SJSA1 (cell line): ENCODE measurements at regions not wholly inside any gene's neighbourhood (a gene's known extent, or its start where the extent isn't known, plus 50 kb on each side); places are given as distances from the start of the nearest gene placed in this dataset.

Experiments
- DNase-seq, 2 experiments: peaks; one replicate each; pipeline ENCODE4 v3.0.0-alpha.2; 2015 to 2020; ENCODE audit warnings: low spot score in 2 of 2, low read depth in 1 of 2
- H3K27ac ChIP-seq: fragments of 250-450 bp; sonication (Bioruptor Pico); 2 replicates; pipeline ENCODE4 v1.5.1; 2020; ENCODE audit warnings: mild to moderate bottlenecking, moderate library complexity
- H3K27me3 ChIP-seq: fragments of 250-450 bp; sonication (Bioruptor Pico); replicated peaks from 2 replicates; pipeline ENCODE4 v1.5.1; 2020; ENCODE audit warnings: mild to moderate bottlenecking, moderate library complexity
- H3K36me3 ChIP-seq: fragments of 250-450 bp; sonication (Bioruptor Pico); 2 replicates; pipeline ENCODE4 v1.5.1; 2020; ENCODE audit warnings: mild to moderate bottlenecking
- H3K4me1 ChIP-seq: fragments of 250-450 bp; sonication (Bioruptor Pico); replicated peaks from 2 replicates; pipeline ENCODE4 v1.6.1; 2021; ENCODE audit warnings: mild to moderate bottlenecking
- H3K4me3 ChIP-seq: fragments of 250-450 bp; sonication (Bioruptor Pico); 2 replicates; pipeline ENCODE4 v1.5.1; 2020; ENCODE audit warnings: mild to moderate bottlenecking
- H3K9me3 ChIP-seq: fragments of 250-450 bp; sonication (Bioruptor Pico); replicated peaks from 2 replicates; pipeline ENCODE4 v1.5.1; 2020; ENCODE audit warnings: mild to moderate bottlenecking

DNA sequence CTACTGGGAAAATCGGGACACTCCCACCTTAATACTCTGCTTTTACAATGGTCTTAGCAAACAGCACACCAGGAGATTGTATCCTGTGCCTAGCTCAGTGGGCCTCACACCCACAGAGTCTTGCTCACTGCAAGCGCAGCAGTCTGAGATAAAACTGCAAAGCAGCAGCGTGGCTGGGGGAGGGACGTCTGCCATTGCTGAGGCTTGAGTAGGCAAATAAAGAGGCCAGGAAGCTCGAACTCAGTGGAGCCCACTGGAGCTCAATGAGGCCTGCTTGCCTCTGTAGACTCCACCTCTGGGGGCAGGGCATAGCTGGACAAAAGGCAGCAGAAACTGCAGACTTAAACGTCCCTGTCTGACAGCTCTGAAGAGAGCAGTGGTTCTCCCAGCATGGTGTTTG, 1169.1 kb upstream of the EPHA6 start:
- no peak for DNase-seq
- Histone ChIP-seq H3K27ac (no peak overlapping the region), H3K9me3 (no peaks in the 10 kb centered on the region; the same call in 1 of the 2 replicates), H3K36me3 (no peaks in the 10 kb centered on the region), H3K4me3 (no peak overlapping the region), H3K27me3 (no peaks in the 10 kb centered on the region), H3K4me1 (no peaks in the 10 kb centered on the region)

DNA sequence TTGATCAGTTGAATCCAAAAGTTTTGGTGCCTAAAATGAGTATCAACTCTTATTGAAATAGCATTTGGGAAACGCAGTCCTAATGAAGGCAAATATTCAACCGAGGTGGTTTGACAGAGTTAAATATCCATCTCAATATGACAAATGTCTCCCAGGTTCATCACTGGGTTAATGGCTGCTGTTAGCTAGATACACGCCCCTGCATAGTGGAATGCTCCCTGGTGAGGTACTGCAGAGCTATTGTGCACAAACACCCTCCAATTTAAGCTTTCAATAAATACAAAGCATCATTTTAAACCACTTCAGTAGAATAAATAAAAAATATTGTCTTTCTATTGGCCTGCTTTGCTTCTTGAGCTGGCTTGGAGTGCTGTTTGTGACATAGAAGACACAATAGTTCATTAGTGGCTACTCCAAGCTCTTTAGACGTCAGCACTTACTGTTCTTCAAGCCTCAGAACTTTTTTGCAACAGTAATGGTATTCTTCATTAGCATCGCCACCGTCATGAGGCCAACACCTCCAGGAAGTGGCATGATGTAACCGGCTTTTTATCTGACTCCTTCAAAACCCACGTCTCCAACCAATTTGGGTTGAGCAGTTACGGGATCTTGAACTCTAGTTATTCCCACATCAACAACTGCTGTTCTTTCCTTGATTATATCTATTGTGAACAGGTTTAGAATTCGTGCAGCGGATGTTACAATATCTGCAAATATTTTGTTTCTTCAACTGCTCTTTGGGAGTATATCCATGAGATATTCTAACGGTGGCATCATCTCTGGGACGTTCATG, 1159.6 kb upstream of the EPHA6 start:
- no peak for DNase-seq
- Histone ChIP-seq H3K36me3 (no peaks in the 10 kb centered on the region), H3K9me3 (no peaks in the 10 kb centered on the region), H3K27me3 (no peaks in the 10 kb centered on the region), H3K4me1 (no peaks in the 10 kb centered on the region), H3K27ac (no peak overlapping the region), H3K4me3 (no peak overlapping the region)

DNA sequence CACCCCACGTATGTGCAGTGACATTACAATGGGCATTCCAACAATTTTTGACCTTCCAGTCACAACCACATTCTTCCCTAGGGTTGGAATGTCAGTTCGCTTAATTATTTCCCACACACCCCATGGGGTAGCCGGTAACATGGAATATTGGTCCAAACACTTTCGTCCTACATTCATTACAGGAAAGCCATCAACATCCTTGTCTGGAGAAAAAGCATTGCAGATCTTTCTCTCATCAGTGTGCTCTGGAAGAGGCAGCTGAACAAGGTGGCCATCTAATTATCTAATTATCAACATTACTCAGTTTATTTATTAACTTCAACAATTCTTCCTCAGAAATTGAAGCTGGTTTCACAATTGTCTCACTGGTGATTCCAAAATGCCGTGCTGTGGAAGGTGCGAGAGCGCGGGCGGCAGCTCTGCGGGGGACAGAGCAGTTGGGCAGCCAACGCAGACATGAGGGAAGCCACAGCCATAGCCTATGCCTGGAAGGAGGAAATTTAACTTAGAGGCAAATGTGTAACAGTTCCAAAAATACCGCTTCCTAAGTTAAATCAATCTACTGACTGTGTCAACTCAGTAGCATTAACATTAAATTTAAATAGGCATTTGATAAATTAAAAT, 1158.9 kb upstream of the EPHA6 start:
- Histone ChIP-seq H3K27ac (no peak overlapping the region), H3K9me3 (no peaks in the 10 kb centered on the region), H3K27me3 (no peaks in the 10 kb centered on the region), H3K36me3 (no peaks in the 10 kb centered on the region), H3K4me1 (no peaks in the 10 kb centered on the region), H3K4me3 (no peak overlapping the region)
- no peak for DNase-seq

DNA sequence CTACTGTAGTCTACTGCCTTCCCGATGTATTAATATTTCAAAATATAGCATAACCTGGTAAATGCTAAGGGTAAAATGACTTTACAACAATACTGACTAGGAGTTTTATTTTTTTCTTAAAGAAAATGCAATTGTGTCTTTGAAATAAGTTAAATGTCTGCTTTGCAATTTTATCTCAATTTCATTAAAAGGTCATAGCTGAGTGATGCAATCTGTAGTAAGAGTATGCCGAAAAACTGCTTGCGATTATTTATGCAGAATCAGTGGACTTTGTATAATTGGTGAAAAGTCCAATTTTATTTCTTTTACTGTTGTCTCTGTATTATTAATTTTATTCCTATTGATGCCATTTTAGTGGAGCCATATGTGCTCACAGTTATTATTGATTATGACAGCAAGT, 1143.6 kb upstream of the EPHA6 start:
- no peaks in the 10 kb centered on the region for H3K36me3 ChIP-seq
- DNase-seq, result no peak
- H3K27me3 ChIP-seq, result no peaks in the 10 kb centered on the region
- H3K4me1 ChIP-seq, result no peaks in the 10 kb centered on the region
- H3K4me3 ChIP-seq, result no peak overlapping the region
- H3K9me3 ChIP-seq, result no peaks in the 10 kb centered on the region
- no peak overlapping the region for H3K27ac ChIP-seq

DNA sequence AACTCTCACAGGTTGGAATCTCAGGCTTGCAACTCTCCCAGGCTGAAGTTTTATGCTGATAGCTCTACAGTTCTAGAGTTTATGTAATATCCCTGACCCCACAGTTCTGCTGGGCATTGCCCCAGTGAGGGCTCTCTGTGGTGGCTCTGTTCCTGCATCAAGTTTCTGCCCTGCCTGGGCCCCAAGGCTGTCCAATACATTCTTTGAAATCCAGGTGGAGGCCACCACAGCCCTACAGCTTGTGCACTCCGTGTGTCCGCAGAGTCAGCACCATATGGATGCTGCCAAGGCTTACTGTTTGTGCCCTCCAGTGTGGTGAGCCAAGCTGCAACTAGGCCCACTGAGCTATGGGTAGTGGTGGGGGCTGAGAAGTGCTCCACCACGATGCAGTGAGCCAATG, 1141.2 kb upstream of the EPHA6 start:
- Histone ChIP-seq H3K36me3 (no peaks in the 10 kb centered on the region), H3K9me3 (no peaks in the 10 kb centered on the region), H3K4me1 (no peaks in the 10 kb centered on the region), H3K27ac (no peak overlapping the region), H3K4me3 (no peak overlapping the region), H3K27me3 (no peaks in the 10 kb centered on the region)
- DNase-seq, result no peak

GRCh38 chr3:95705786-95706418, 1108.5 kb upstream of the EPHA6 start:
- no peak for DNase-seq
- H3K9me3 ChIP-seq, result no peaks in the 10 kb centered on the region
- no peak overlapping the region for H3K4me3 ChIP-seq
- H3K27me3 ChIP-seq, result no peaks in the 10 kb centered on the region
- H3K36me3 ChIP-seq, result no peaks in the 10 kb centered on the region
- H3K4me1 ChIP-seq, result no peaks in the 10 kb centered on the region
- H3K27ac ChIP-seq, result no peak overlapping the region

DNA sequence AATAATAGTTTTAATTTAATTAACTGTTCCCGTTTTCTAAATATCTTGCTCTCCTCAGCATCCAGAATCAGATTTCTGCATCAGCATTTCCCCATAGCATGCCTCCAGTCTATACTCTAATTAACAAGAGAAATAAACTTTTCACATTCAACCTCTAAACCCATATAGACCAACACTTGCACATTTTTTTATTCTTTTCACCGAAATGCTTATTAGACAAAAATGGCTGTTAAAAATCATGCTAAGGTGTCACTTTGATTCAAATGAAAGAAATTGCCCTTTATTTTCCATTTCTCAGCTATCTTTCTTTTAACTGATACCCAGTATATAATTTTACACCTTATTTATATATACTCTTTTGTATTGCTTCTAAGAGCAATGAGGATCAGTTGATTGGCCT, 1107.1 kb upstream of the EPHA6 start:
- no peaks in the 10 kb centered on the region for H3K4me1 ChIP-seq
- H3K27me3 ChIP-seq, result no peaks in the 10 kb centered on the region
- DNase-seq, result no peak
- H3K9me3 ChIP-seq, result no peaks in the 10 kb centered on the region
- H3K36me3 ChIP-seq, result no peaks in the 10 kb centered on the region
- no peak overlapping the region for H3K27ac ChIP-seq
- H3K4me3 ChIP-seq, result no peak overlapping the region

DNA sequence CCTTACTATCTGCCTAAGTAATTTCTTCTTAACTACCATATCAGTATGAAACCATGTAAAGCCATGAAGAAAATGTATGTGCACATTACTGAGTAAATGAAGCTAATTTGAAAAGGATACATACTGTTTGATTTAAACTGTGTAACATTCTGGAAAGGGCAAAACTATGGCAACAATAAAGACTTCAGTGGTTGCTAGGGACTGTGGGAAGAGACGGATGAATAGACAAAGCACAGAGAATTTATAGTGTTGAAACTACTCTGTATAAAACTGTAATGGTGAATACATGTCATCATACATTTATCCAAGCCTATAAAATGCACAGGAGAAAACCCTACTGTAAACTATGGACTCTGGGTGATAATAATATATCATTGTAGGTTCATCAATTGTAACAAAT, 1103.7 kb upstream of the EPHA6 start:
- no peak for DNase-seq
- H3K4me1 ChIP-seq, result no peaks in the 10 kb centered on the region

DNA sequence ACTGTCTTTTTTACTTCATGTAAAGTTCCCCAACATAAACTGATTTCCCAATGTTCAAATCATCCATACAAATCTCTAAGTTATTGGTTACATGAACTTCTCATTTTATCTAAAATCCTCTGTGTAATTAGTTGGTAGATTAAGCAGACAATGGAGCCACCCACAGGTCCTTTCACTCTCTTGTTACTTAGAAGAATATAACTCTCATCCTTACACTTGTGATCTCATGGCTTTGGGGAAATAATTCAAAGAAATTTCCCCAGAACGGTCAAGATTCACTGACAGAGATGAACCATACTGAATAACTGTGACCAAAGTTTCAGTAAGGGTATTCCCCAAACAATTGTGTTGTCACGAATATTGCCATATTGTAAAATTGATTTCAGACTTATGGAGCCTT, 1102.6 kb upstream of the EPHA6 start:
- no peak for DNase-seq
- H3K27ac ChIP-seq, result no peak overlapping the region
- H3K9me3 ChIP-seq, result no peaks in the 10 kb centered on the region
- H3K4me3 ChIP-seq, result no peak overlapping the region
- no peaks in the 10 kb centered on the region for H3K27me3 ChIP-seq
- no peaks in the 10 kb centered on the region for H3K4me1 ChIP-seq
- H3K36me3 ChIP-seq, result no peaks in the 10 kb centered on the region

More for the DNA sequence above, 1103.7 kb upstream of the EPHA6 start:
- Histone ChIP-seq H3K27ac (no peak overlapping the region), H3K4me3 (no peak overlapping the region), H3K36me3 (no peaks in the 10 kb centered on the region), H3K27me3 (no peaks in the 10 kb centered on the region), H3K9me3 (no peaks in the 10 kb centered on the region)

DNA sequence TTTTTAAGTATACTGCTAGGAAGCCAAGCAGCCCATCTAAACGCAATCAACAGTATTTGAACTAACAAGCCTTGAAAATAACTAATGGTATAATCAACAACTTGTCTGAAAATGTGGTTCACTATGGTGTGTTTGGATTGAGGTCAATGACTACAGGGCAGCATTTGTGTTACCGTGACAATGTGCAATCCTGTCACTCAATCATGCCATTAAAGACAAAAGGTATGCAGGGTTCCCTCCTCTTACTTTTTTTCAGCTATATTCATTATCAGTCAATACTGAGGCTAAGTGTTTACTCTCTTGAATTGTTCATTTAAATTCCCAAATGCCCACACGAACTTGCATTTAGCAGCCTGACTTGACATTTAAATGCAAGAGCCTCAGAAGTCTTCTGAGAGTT, 1099.3 kb upstream of the EPHA6 start:
- no peak overlapping the region for H3K27ac ChIP-seq
- no peak for DNase-seq
- H3K9me3 ChIP-seq, result no peaks in the 10 kb centered on the region
- no peak overlapping the region for H3K4me3 ChIP-seq
- H3K36me3 ChIP-seq, result no peaks in the 10 kb centered on the region
- no peaks in the 10 kb centered on the region for H3K27me3 ChIP-seq
- H3K4me1 ChIP-seq, result no peaks in the 10 kb centered on the region

DNA sequence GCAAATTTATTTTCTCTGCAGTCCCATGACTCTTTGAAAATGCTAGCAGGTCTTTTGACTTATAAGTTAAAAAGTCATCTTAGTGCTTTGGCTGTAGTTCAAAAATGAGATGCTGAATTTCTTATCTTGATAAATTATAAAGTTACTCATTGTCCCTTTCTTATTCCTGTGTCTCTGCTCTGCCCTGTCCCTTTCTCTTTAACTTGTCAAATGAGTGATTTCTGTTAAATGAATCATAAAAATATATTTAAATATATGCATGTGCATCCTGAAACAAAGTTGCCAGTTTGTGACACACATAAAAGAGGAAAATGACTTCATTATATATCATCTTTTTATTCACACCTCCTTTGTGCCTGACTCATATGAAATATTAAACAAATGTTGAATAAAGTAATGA, 1097.3 kb upstream of the EPHA6 start:
- H3K27ac ChIP-seq, result no peak overlapping the region
- H3K9me3 ChIP-seq, result no peaks in the 10 kb centered on the region
- H3K4me3 ChIP-seq, result no peak overlapping the region
- H3K36me3 ChIP-seq, result no peaks in the 10 kb centered on the region
- H3K4me1 ChIP-seq, result no peaks in the 10 kb centered on the region
- no peaks in the 10 kb centered on the region for H3K27me3 ChIP-seq
- no peak for DNase-seq

- Histone ChIP-seq H3K36me3 (no peaks in the 10 kb centered on the region), H3K4me3 (no peak overlapping the region), H3K27ac (no peak overlapping the region), H3K9me3 (no peaks in the 10 kb centered on the region), H3K27me3 (no peaks in the 10 kb centered on the region), H3K4me1 (no peaks in the 10 kb centered on the region)
- DNase-seq, result no peak
These were observed 1096.2 kb upstream of the EPHA6 start for GRCh38 chr3:95718168-95718567.

DNA sequence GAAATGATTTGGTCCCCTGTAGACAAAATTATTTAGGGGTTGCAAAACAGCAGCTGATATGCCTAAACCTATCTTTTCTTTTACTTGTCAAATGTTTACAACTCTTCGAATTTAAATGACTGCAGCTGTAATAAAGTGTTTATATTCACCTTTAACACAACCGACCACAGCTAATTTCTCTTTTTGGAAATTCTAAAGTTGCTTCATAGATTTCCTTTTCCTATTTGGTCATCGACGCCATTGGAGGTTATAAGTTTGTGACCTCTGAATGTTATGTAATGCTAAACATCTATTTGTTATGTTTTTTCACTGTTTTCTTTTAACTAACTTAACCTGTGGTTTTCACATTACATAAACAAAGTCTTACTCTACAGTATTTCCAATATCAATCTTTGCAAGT, 1094.9 kb upstream of the EPHA6 start:
- no peak for DNase-seq
- Histone ChIP-seq H3K4me1 (no peaks in the 10 kb centered on the region), H3K27ac (no peak overlapping the region), H3K9me3 (no peaks in the 10 kb centered on the region), H3K27me3 (no peaks in the 10 kb centered on the region), H3K36me3 (no peaks in the 10 kb centered on the region), H3K4me3 (no peak overlapping the region)

DNA sequence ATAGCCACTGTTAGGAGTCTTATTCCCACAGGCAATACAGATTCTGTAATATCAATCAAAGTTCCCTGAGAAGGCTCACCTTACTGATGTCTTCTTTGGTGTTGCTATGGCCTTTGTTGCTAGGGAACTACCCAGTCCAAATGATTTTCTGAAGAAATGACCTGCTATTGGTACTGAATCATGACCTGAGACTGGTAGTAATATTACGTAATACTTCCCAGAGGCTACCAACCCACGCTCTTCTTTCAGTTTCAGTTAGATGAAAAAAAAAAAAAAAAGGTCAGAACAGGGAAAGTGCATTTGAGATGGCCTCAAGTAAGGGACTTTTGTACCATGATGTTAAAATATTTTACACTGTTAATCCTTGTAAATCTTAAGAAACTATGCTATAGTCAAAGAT, 1092.5 kb upstream of the EPHA6 start:
- no peak for DNase-seq
- Histone ChIP-seq H3K27ac (no peak overlapping the region), H3K4me1 (no peaks in the 10 kb centered on the region), H3K27me3 (no peaks in the 10 kb centered on the region), H3K36me3 (no peaks in the 10 kb centered on the region), H3K9me3 (no peaks in the 10 kb centered on the region), H3K4me3 (no peak overlapping the region)
